ENCODE measurements at regions not wholly inside any gene's neighbourhood (a gene's known extent, or its start where the extent isn't known, plus 50 kb on each side); places are given as distances from the start of the nearest gene placed in this dataset.

GRCh38 chr4:185909972-185910371, 98.0 kb upstream of the SORBS2 start:
- no peak overlapping the region for H3K4me3 ChIP-seq (ENCODE audit: low read depth, low read length)
- no peak for TF ChIP-seq CTCF (IDR thresholded peaks at IDR 0.05; ENCODE audit: low read depth, low read length)
- no peak for DNase-seq (ENCODE audit: low read depth, low spot score)
- in situ Hi-C loops (cut with HindIII; ENCODE audit: low sequenced_read_pairs): no loop called here

GRCh38 chr4:185911556-185912064, 99.6 kb upstream of the SORBS2 start:
- DNase-seq (ENCODE audit: low read depth, low spot score): peak; percentile 43
- in situ Hi-C loops (cut with HindIII; ENCODE audit: low sequenced_read_pairs): no loop called here
- no peak for TF ChIP-seq CTCF (IDR thresholded peaks at IDR 0.05; ENCODE audit: low read depth, low read length)
- no peak overlapping the region for H3K4me3 ChIP-seq (ENCODE audit: low read depth, low read length)

GRCh38 chr4:185912779-185913178, 100.8 kb upstream of the SORBS2 start:
- TF ChIP-seq CTCF (IDR thresholded peaks at IDR 0.05; ENCODE audit: low read depth, low read length): no peak
- peak; percentile 63 for DNase-seq (ENCODE audit: low read depth, low spot score)
- H3K4me3 ChIP-seq (ENCODE audit: low read depth, low read length): no peak overlapping the region
- in situ Hi-C loops (cut with HindIII; ENCODE audit: low sequenced_read_pairs): no loop called here

GRCh38 chr4:185914583-185915199, 102.7 kb upstream of the SORBS2 start:
- TF ChIP-seq CTCF (IDR thresholded peaks at IDR 0.05; ENCODE audit: low read depth, low read length): no peak
- DNase-seq (ENCODE audit: low read depth, low spot score): peak; percentile 93
- no peak overlapping the region for H3K4me3 ChIP-seq (ENCODE audit: low read depth, low read length)
- in situ Hi-C loops (cut with HindIII; ENCODE audit: low sequenced_read_pairs): no loop called here

GRCh38 chr4:185915271-185915670, 103.3 kb upstream of the SORBS2 start:
- no peak overlapping the region for H3K4me3 ChIP-seq (ENCODE audit: low read depth, low read length)
- no peak for TF ChIP-seq CTCF (IDR thresholded peaks at IDR 0.05; ENCODE audit: low read depth, low read length)
- no peak for DNase-seq (ENCODE audit: low read depth, low spot score)
- in situ Hi-C loops (cut with HindIII; ENCODE audit: low sequenced_read_pairs): no loop called here

- no peak for TF ChIP-seq CTCF (IDR thresholded peaks at IDR 0.05; ENCODE audit: low read depth, low read length)
- H3K4me3 ChIP-seq (ENCODE audit: low read depth, low read length): no peak overlapping the region
- in situ Hi-C loops (cut with HindIII; ENCODE audit: low sequenced_read_pairs): no loop called here
- DNase-seq (ENCODE audit: low read depth, low spot score): no peak
Measured at GRCh38 chr4:185915817-185916216, 103.8 kb upstream of the SORBS2 start.
